Psoas muscle (tissue), 7 donors: ENCODE measurements at regions not wholly inside any gene's neighbourhood (a gene's known extent, or its start where the extent isn't known, plus 50 kb on each side); places are given as distances from the start of the nearest gene placed in this dataset.
"Not testable (repeated sequence)": the region's sequence is repeated elsewhere in the genome, so short reads cannot be mapped to it uniquely, and the experiment has no call there.

Source experiments
- ATAC-seq, 4 donors: fragments of 200-7000 bp; cut with Tn5 transposase; one replicate each; pipeline ENCODE4 v1.9.1; 2020; ENCODE audit warnings: moderate library complexity in 3 of 4, mild to moderate bottlenecking in 2 of 4
- DNase-seq, 2 donors: peaks; one replicate each; pipeline ENCODE4 v3.0.0-alpha.2; 2020
- H3K27ac ChIP-seq: fragments of 200-600 bp; one replicate; pipeline ENCODE4 v1.8.0; 2022
- H3K27me3 ChIP-seq, 3 donors: fragments of 200-600 bp in 1 of 3; one replicate each; pipeline versions ENCODE4 v1.6.1 to v1.8.0; 2013 to 2022; ENCODE audit warnings: low read length in 2 of 3, mild to moderate bottlenecking in 2 of 3, moderate library complexity in 1 of 3; ENCODE audit not compliant: insufficient read depth in 3 of 3
- H3K36me3 ChIP-seq, 2 donors: fragments of 200-600 bp in 1 of 2; one replicate each; pipeline versions ENCODE4 v1.6.1 to v1.8.0; 2013 to 2022; ENCODE audit warnings: low read depth in 1 of 2, mild to moderate bottlenecking in 1 of 2, moderate library complexity in 1 of 2; ENCODE audit not compliant: insufficient read depth in 1 of 2
- H3K4me1 ChIP-seq: fragments of 200-600 bp; one replicate; pipeline ENCODE4 v1.8.0; 2022
- H3K4me3 ChIP-seq: fragments of 200-600 bp; one replicate; pipeline ENCODE4 v1.8.0; 2022; ENCODE audit warnings: mild to moderate bottlenecking
- H3K9me3 ChIP-seq: fragments of 200-600 bp; one replicate; pipeline ENCODE4 v1.8.0; 2022
- CTCF ChIP-seq: fragments of 200-600 bp; IDR thresholded peaks from one replicate; pipeline ENCODE4 v1.8.0; 2022; ENCODE audit warnings: antibody characterized with exemption
- WGBS, 3 donors: extraction: QIAGEN DNeasy Blood & Tissue Kit; methylation state at CpG; one replicate each; pipeline versions ENCODE4 v1.1.6 to v1.1.7; 2013; 5-methylcytosine and 5-hydroxymethylcytosine counted together
- intact Hi-C, 2 donors: fragments of 100-400 bp; cut with DNase I; formaldehyde crosslinking; loops; one replicate each; pipeline versions ENCODE4 v1.11.0 to v1.14.2; 2022
- donor health status: healthy with polysubstance abuse.
- donor health status: DM: no; HTN: no; CAD: no; lungs with moderate emphysema.
- donor health status: Bipolar disorder and iron deficiency.
- donor health status: healthy.
- donor health status: DM: yes; HTN: yes; CAD: no.
- donor health status: DM: no; HTN: no; CAD: no.
- donor health status: DM: yes; HTN: yes; CAD: no.

GRCh38 chr1:117714546-117714945, 108.7 kb downstream of the TENT5C start:
- Histone ChIP-seq H3K36me3 (no peaks in the 10 kb centered on the region), H3K4me3 (no peak overlapping the region), H3K27me3 (no peaks in the 10 kb centered on the region), H3K4me1 (no peaks in the 10 kb centered on the region), H3K9me3 (no peaks in the 10 kb centered on the region), H3K27ac (no peak overlapping the region)
- intact Hi-C loops, result no loop called here
- DNase-seq, result no peak
- 78 to 86% (median 85%) methylated on average over 1 of the region's 1 CpG for WGBS, 3 donors
- no peak for TF ChIP-seq CTCF
- no peak for ATAC-seq

GRCh38 chr1:117716030-117716429, 110.2 kb downstream of the TENT5C start:
- intact Hi-C loops, H3K27me3 ChIP-seq, H3K9me3 ChIP-seq, H3K36me3 ChIP-seq, DNase-seq, H3K4me1 ChIP-seq, H3K4me3 ChIP-seq, ATAC-seq, H3K27ac ChIP-seq: not testable (repeated sequence)
- WGBS, 3 donors, result 76 to 83% (median 80%) methylated on average over 4 of the region's 4 CpGs

- H3K4me1 ChIP-seq, H3K36me3 ChIP-seq, ATAC-seq, H3K4me3 ChIP-seq, intact Hi-C loops, DNase-seq, H3K27me3 ChIP-seq, H3K27ac ChIP-seq, H3K9me3 ChIP-seq: not testable (repeated sequence)
These were observed 112.1 kb downstream of the TENT5C start for GRCh38 chr1:117717980-117718379.

GRCh38 chr1:117718596-117718995, 112.7 kb downstream of the TENT5C start:
- DNase-seq, H3K27ac ChIP-seq, ATAC-seq, H3K27me3 ChIP-seq, H3K4me3 ChIP-seq, intact Hi-C loops, H3K36me3 ChIP-seq, H3K4me1 ChIP-seq, H3K9me3 ChIP-seq: not testable (repeated sequence)
- 41 to 50% (median 47%) methylated on average over 2 of the region's 2 CpGs for WGBS, 3 donors

GRCh38 chr1:117719004-117719403, 113.2 kb downstream of the TENT5C start:
- no peaks in the 10 kb centered on the region for H3K4me1 ChIP-seq
- no peaks in the 10 kb centered on the region for H3K36me3 ChIP-seq
- TF ChIP-seq CTCF, result no peak
- H3K27ac ChIP-seq, result no peak overlapping the region
- peaks cover 5% of the 10 kb centered on the region for H3K9me3 ChIP-seq
- 89 to 95% (median 94%) methylated on average over 1 of the region's 1 CpG for WGBS, 3 donors
- intact Hi-C loops, result no loop called here
- DNase-seq, result no peak
- no peaks in the 10 kb centered on the region for H3K27me3 ChIP-seq
- no peak for ATAC-seq
- H3K4me3 ChIP-seq, result no peak overlapping the region

- H3K9me3 ChIP-seq, result peaks cover 14% of the 10 kb centered on the region
- H3K4me3 ChIP-seq, result no peak overlapping the region
- H3K4me1 ChIP-seq, result peaks cover 5% of the 10 kb centered on the region
- DNase-seq (no peak), ATAC-seq (no peak)
- H3K27me3 ChIP-seq, result no peaks in the 10 kb centered on the region
- H3K27ac ChIP-seq, result no peak overlapping the region
- no peak for TF ChIP-seq CTCF
- WGBS, 3 donors, result 83 to 86% (median 86%) methylated on average over 4 of the region's 4 CpGs
- intact Hi-C loops, result no loop called here
- no peaks in the 10 kb centered on the region for H3K36me3 ChIP-seq
These were observed 126.4 kb downstream of the TENT5C start for GRCh38 chr1:117732065-117732797.
